Astrocyte (in vitro differentiated cells and primary cell): ENCODE measurements at regions not wholly inside any gene's neighbourhood (a gene's known extent, or its start where the extent isn't known, plus 50 kb on each side); places are given as distances from the start of the nearest gene placed in this dataset.

ENCODE experiments used
- EZH2 ChIP-seq: IDR thresholded peaks from 2 replicates; pipeline ENCODE4 v1.6.1; 2012; ENCODE audit warnings: mild to moderate bottlenecking, low read length, inconsistent platforms; ENCODE audit not compliant: insufficient read depth
- TF ChIP-seq, protein P1 (sequence below): IDR thresholded peaks from 2 replicates; pipeline ENCODE4 v1.5.1; 2011; ENCODE audit warnings: low read depth, mild to moderate bottlenecking, inconsistent platforms, low read length, moderate library complexity; ENCODE audit not compliant: insufficient read depth

DNA sequence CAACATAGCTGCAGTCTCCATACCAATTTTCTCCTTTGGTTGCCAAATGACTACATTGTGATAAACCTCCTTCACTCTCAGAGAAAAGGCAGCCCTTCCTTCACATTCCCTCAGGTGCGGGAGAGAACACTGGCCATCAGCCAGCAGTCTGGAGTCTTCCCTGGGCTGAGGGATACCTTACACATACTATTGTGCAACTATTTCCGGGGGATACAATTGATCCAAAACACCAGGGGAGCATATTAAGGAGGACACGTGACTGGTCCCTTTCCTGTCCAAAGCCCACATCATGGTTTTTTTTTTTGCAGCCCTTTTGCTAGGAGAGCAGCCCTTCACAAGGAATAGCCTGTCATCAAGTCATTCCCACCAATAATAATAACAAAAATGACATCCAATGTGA is 172.1 kb upstream of the ZRANB2 start:
- TF ChIP-seq, protein P1, sequence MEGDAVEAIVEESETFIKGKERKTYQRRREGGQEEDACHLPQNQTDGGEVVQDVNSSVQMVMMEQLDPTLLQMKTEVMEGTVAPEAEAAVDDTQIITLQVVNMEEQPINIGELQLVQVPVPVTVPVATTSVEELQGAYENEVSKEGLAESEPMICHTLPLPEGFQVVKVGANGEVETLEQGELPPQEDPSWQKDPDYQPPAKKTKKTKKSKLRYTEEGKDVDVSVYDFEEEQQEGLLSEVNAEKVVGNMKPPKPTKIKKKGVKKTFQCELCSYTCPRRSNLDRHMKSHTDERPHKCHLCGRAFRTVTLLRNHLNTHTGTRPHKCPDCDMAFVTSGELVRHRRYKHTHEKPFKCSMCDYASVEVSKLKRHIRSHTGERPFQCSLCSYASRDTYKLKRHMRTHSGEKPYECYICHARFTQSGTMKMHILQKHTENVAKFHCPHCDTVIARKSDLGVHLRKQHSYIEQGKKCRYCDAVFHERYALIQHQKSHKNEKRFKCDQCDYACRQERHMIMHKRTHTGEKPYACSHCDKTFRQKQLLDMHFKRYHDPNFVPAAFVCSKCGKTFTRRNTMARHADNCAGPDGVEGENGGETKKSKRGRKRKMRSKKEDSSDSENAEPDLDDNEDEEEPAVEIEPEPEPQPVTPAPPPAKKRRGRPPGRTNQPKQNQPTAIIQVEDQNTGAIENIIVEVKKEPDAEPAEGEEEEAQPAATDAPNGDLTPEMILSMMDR: no peak
- no peak for TF ChIP-seq EZH2
